Body of pancreas (tissue), 4 donors: ENCODE measurements at regions not wholly inside any gene's neighbourhood (a gene's known extent, or its start where the extent isn't known, plus 50 kb on each side); places are given as distances from the start of the nearest gene placed in this dataset.

Experiments used
- CTCF ChIP-seq, 7 experiments: fragments of 450-650 bp in 4 of 7; fragments of 200-600 bp in 3 of 7; sonication (generic) in 3 of 7; IDR thresholded peaks; one replicate each; pipeline ENCODE4 v1.5.1; 2016 to 2019; ENCODE audit warnings: antibody characterized with exemption in 7 of 7
- POLR2A ChIP-seq, 3 donors: fragments of 450-650 bp; IDR thresholded peaks; one replicate each; pipeline ENCODE4 v1.6.1; 2016; ENCODE audit warnings: antibody characterized with exemption in 3 of 3, mild to moderate bottlenecking in 2 of 3

- no peak for TF ChIP-seq CTCF (IDR thresholded peaks at IDR 0.05)
- no peak for TF ChIP-seq POLR2A (IDR thresholded peaks at IDR 0.05)
These were observed 65.2 kb upstream of the PAPPA start for GRCh38 chr9:116088396-116088795.
